NCI-H146 (cell line): ENCODE measurements at regions not wholly inside any gene's neighbourhood (a gene's known extent, or its start where the extent isn't known, plus 50 kb on each side); places are given as distances from the start of the nearest gene placed in this dataset.

ENCODE experiments used
- DNase-seq: peaks from one replicate; lab custom pipeline; 2025; lab: John Stamatoyannopoulos, UW

GRCh38 chr10:61089251-61089650, 145.3 kb upstream of the RHOBTB1 start:
- no peak for DNase-seq

- no peak for DNase-seq
Observed at GRCh38 chr10:61084493-61084892, 140.5 kb upstream of the RHOBTB1 start.

DNA sequence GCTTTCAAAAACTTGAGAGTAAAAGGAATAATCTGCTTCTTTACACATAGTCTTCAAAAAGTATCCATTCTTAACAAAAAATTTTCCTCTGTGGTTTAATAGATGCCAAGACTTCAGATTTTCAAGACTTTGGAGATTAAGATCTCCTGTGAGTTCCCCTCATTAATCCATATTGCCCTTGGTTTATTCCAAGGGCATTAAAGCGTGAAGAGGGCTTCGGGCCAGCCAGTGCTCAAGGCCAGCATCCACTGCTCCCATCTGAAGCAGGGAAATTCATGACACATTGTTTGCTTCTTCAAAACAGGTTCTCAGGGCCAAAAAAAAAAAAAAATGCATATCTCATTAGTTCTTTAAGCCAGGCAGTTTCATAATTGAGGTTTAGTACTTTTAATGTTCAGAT, 137.3 kb upstream of the RHOBTB1 start:
- DNase-seq: no peak

- DNase-seq: no peak
Observed at GRCh38 chr10:61078542-61079275, 134.7 kb upstream of the RHOBTB1 start.

DNA sequence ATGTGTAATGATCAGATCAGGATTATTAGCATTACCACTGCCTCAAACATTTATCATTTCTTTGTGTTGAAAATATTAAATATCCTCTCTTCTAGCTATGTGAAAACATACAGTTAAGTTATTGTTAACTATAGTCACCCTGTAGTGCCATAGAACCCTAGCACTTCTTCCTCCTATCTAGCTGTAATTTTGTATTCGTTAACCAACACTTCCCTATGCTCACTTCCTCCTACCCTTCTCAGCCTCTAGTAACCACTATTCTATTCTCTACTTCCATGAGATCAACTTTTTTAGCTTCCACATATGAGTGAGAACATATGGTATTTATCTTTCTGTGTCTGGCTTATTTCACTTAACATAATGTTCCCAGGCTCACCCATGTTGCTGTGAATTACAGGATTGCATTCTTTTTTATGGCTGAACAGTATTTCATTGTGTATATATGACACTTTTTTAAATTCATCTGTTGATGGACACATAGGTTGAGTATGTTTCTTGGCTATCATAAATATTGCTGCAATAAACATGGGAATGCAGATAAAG, 132.7 kb upstream of the RHOBTB1 start:
- no peak for DNase-seq

- no peak for DNase-seq
Observed at GRCh38 chr10:61073391-61073790, 129.4 kb upstream of the RHOBTB1 start.

GRCh38 chr10:61071580-61071979, 127.6 kb upstream of the RHOBTB1 start:
- peak; percentile 73 for DNase-seq

- no peak for DNase-seq
Observed at GRCh38 chr10:61068471-61068870, 124.5 kb upstream of the RHOBTB1 start.

GRCh38 chr10:61067671-61068336, 123.8 kb upstream of the RHOBTB1 start:
- DNase-seq: no peak

- no peak for DNase-seq
Observed at GRCh38 chr10:61066661-61067344, 122.8 kb upstream of the RHOBTB1 start.

DNA sequence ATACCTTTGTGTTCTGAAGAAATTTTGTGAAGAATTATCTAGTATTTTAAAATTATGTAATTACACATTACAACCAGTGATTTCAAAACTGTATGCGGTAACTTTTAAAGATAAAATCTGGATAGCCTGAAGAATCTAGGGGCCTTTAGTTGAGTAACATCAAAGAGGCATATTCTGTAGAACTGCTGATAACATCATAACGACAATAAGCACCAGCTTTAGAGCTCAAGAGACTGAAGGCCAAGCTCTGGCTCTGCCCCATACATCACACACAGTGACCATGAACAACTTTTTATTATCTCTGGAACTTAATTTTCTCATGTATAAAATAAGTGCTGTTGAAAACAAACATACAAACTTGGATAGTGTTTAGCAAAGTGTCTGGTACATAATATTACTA, 121.1 kb upstream of the RHOBTB1 start:
- DNase-seq: no peak

DNA sequence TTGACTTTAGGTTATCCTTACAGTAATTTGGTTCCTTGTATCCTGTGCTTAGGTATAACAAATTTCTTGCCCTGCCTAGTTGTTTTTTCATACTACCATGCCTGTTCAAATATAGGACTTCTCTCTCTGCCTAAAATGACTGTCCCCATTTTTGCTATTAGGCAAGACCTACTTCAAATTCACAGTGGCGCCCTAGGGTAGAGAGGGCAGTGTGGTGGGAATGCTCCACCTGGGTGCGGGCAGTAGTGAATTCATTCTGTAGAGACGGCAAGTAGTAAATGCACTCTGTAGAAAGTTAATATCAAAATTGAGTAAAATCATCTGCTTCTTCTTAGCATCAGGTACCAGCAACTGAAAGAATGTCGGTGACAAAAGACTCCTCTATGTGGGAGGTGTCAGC, 120.4 kb upstream of the RHOBTB1 start:
- no peak for DNase-seq

DNA sequence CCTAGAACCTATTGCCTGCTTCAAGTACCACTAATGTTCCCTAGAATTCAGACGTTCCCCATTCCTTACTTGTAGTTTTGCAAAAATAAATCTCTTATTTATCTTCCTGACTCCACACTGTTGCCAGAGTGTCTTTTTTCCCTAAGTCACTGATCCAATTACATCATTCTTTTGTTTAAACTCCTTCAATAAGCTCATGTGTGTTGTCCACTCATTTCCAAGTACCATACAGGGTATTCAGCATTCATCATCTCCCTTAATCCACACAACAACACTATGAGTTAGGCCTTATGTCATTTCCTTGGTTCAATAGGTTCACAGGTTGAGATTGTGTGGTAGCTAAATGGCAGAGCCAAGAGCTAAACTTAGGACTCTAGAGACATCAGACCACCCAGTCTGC, 119.9 kb upstream of the RHOBTB1 start:
- DNase-seq: no peak

GRCh38 chr10:61063034-61063433, 119.0 kb upstream of the RHOBTB1 start:
- no peak for DNase-seq

DNA sequence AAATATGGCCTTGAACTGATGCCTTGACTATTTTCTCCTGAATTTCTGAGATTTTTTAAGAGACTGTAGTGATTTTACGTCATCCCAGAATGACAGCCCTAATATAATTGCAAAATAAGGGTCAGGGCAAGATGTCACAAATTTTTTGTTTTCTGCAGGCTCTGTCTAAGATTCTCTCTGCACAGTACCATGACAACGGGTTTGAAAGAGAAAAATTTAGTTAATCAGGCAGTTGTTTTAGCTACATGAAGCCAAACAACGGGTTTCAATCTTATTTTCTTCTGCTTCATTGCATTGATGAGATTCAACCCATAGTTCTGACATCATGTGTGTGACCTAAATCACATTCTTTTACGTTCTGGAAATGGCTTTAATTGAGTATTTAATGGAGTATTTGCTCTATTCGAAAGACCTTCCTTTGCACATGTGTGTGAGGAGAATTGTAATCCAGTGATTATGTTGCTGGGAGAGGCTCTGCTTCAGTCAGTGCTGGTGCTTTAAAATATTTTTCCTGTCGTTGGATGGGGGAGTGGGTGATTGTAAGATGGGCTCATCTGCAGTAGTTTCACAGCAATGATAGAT, 118.0 kb upstream of the RHOBTB1 start:
- DNase-seq: no peak

- no peak for DNase-seq
Observed at GRCh38 chr10:61059636-61060035, 115.7 kb upstream of the RHOBTB1 start.

- no peak for DNase-seq
Observed at GRCh38 chr10:61052469-61053205, 108.7 kb upstream of the RHOBTB1 start.

DNA sequence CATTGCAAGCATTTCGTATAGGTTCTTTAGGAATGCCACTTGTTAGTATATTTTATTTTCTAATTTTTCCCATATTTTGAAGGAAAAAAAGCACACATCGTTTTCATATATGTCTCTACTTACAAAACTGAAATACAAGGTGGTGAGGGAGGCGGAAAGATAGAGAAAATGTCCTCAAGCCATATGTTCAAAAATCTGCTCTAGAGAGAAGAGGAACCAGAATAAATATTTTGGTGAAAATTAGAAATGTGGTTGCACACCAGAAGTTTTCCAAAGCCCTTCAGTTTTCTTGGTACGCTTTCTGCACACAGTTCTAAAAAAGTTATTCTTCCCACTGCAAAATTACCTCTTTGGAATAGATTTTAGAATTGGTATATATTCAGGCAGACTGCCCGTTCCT, 107.4 kb upstream of the RHOBTB1 start:
- DNase-seq: no peak

- no peak for DNase-seq
Observed at GRCh38 chr10:61050120-61050745, 106.2 kb upstream of the RHOBTB1 start.

DNA sequence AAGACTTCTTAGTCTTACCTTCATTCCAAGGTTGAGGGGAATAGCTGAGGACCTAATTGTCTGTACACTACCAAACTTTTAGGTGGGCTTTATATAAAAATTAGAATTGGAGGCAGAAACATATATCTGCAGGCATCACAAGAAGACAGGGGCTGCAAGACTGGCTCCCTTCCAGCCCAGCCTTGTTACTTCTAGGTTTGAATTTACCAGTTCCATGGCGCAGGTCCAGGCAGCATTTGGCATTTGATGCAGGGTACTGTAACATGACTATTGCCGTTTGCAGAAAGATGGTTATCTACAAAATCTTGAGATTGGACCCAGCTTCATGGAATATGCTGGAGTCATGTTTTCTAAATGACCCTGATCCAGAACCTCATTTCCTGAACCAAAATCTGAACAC, 105.4 kb upstream of the RHOBTB1 start:
- no peak for DNase-seq

- no peak for DNase-seq
Observed at GRCh38 chr10:61047788-61048560, 104.0 kb upstream of the RHOBTB1 start.
